IMR-90 (cell line): ENCODE measurements at regions not wholly inside any gene's neighbourhood (a gene's known extent, or its start where the extent isn't known, plus 50 kb on each side); places are given as distances from the start of the nearest gene placed in this dataset.
A peak's percentile ranks its signal among the peaks of the same experiment; 100 is the strongest.

ENCODE experiments used
- ATAC-seq: fragments of 200-7000 bp; cut with Tn5 transposase; 2 replicates; pipeline ENCODE4 v1.9.1; 2020; ENCODE audit warnings: low read depth, mild to moderate bottlenecking, moderate library complexity
- BruUV-seq: library from RNA; stranded (reverse); fragments of 400-500 nt; replicated peaks from 2 replicates; lab custom pipeline; 2021; lab: Mats Ljungman, UMichigan
- CTCF ChIA-PET: fragments of 300-600 bp; formaldehyde crosslinking; extraction: SDS; loops from one replicate; lab custom pipeline; 2021; ENCODE audit warnings: antibody characterized with exemption; lab: Yijun Ruan, JAX
- POLR2A ChIA-PET: fragments of 300-600 bp; sonication (Branson Sonifier 250); formaldehyde crosslinking; loops from one replicate; lab custom pipeline; 2022; ENCODE audit warnings: antibody characterized with exemption; ENCODE audit not compliant: unreplicated experiment; lab: Charles Lee
- DNase-seq: peaks from one replicate; pipeline ENCODE4 v3.0.0; 2013
- H2AFZ ChIP-seq: replicated peaks from 2 replicates; pipeline ENCODE3; 2013; ENCODE audit warnings: low read length, mild to moderate bottlenecking; ENCODE audit not compliant: poor library complexity
- H2AK5ac ChIP-seq: 2 replicates; pipeline ENCODE4 v1.6.1; 2013; ENCODE audit warnings: low read depth, low read length, inconsistent platforms
- H2AK9ac ChIP-seq: replicated peaks from 2 replicates; pipeline ENCODE3; 2013; ENCODE audit warnings: mild to moderate bottlenecking, low read depth, low read length, moderate library complexity; ENCODE audit not compliant: poor library complexity
- H2BK120ac ChIP-seq: 2 replicates; pipeline ENCODE4 v1.6.1; 2013; ENCODE audit warnings: low read depth, low read length, inconsistent platforms
- H2BK15ac ChIP-seq: 3 replicates; pipeline ENCODE4 v1.6.1; 2013; ENCODE audit warnings: low read depth, low read length, inconsistent platforms
- H2BK20ac ChIP-seq: 2 replicates; pipeline ENCODE4 v1.6.1; 2013; ENCODE audit warnings: low read depth, mild to moderate bottlenecking, inconsistent platforms, low read length, moderate library complexity
- H2BK5ac ChIP-seq: 2 replicates; pipeline ENCODE4 v1.6.1; 2013; ENCODE audit warnings: mild to moderate bottlenecking, low read depth, low read length, inconsistent platforms; ENCODE audit not compliant: poor library complexity, severe bottlenecking
- H3K14ac ChIP-seq: replicated peaks from 2 replicates; pipeline ENCODE4 v1.6.1; 2013; ENCODE audit warnings: low read depth, low read length, inconsistent platforms
- H3K18ac ChIP-seq: 2 replicates; pipeline ENCODE4 v1.6.1; 2013; ENCODE audit warnings: low read depth, low read length, control low read depth
- H3K23ac ChIP-seq: 2 replicates; pipeline ENCODE4 v1.6.1; 2013; ENCODE audit warnings: low read depth, low read length, inconsistent platforms
- H3K27ac ChIP-seq: 2 replicates; pipeline ENCODE4 v1.5.1; 2013; ENCODE audit warnings: mild to moderate bottlenecking, control low read depth, low read length; ENCODE audit not compliant: insufficient read depth
- H3K27me3 ChIP-seq: 2 replicates; pipeline ENCODE4 v1.6.1; 2013; ENCODE audit warnings: low read length; ENCODE audit not compliant: control insufficient read depth, insufficient read depth
- H3K36me3 ChIP-seq: 2 replicates; pipeline ENCODE4 v1.6.1; 2013; ENCODE audit warnings: low read length, mixed read lengths; ENCODE audit not compliant: control insufficient read depth, insufficient read depth
- H3K4ac ChIP-seq: 2 replicates; pipeline ENCODE4 v1.6.1; 2013; ENCODE audit warnings: low read depth, low read length, inconsistent platforms
- H3K4me1 ChIP-seq: 2 replicates; pipeline ENCODE4 v1.6.1; 2013; ENCODE audit warnings: low read length, mixed read lengths; ENCODE audit not compliant: control insufficient read depth, insufficient read depth
- H3K4me2 ChIP-seq: 2 replicates; pipeline ENCODE4 v1.6.1; 2013; ENCODE audit warnings: low read depth, mild to moderate bottlenecking, control low read depth, low read length, moderate library complexity
- H3K4me3 ChIP-seq: 2 replicates; pipeline ENCODE4 v1.5.1; 2013; ENCODE audit warnings: low read depth, mild to moderate bottlenecking, control low read depth, low read length, moderate library complexity; ENCODE audit not compliant: insufficient read depth
- H3K56ac ChIP-seq: 2 replicates; pipeline ENCODE4 v1.6.1; 2013; ENCODE audit warnings: low read length, inconsistent platforms; ENCODE audit not compliant: insufficient read depth; ENCODE audit errors: extremely low read depth
- H3K79me1 ChIP-seq, 2 experiments: 2 replicates each; pipeline ENCODE4 v1.6.1; 2013; ENCODE audit warnings: low read length in 2 of 2, inconsistent platforms in 1 of 2, low read depth in 1 of 2
- H3K9ac ChIP-seq: 2 replicates; pipeline ENCODE4 v1.6.1; 2013; ENCODE audit warnings: low read depth, low read length, control low read depth
- H3K9me1 ChIP-seq: 2 replicates; pipeline ENCODE4 v1.6.1; 2013; ENCODE audit warnings: low read length, inconsistent platforms; ENCODE audit not compliant: insufficient read depth
- H3K9me3 ChIP-seq: 2 replicates; pipeline ENCODE4 v1.6.1; 2013; ENCODE audit warnings: low read length; ENCODE audit not compliant: control insufficient read depth, insufficient read depth
- H4K20me1 ChIP-seq: 2 replicates; pipeline ENCODE4 v1.6.1; 2013; ENCODE audit warnings: low read length, inconsistent platforms; ENCODE audit not compliant: insufficient read depth
- H4K5ac ChIP-seq: 2 replicates; pipeline ENCODE4 v1.6.1; 2013; ENCODE audit warnings: mild to moderate bottlenecking, low read depth, low read length, control low read depth
- H4K8ac ChIP-seq, 2 experiments: 2 replicates each; pipeline ENCODE4 v1.6.1; 2013; ENCODE audit warnings: low read depth in 2 of 2, low read length in 2 of 2, control low read depth in 1 of 2, inconsistent platforms in 1 of 2
- H4K91ac ChIP-seq: 2 replicates; pipeline ENCODE4 v1.6.1; 2013; ENCODE audit warnings: low read depth, low read length, inconsistent platforms; ENCODE audit not compliant: insufficient read depth
- BHLHE40 ChIP-seq: fragments of 150-350 bp; IDR thresholded peaks from 2 replicates; pipeline ENCODE4 v1.6.1; 2016; ENCODE audit warnings: mild to moderate bottlenecking, low read depth, low read length
- CEBPB ChIP-seq: IDR thresholded peaks from 2 replicates; pipeline ENCODE4 v1.6.1; 2012; ENCODE audit warnings: low read depth, low read length, improper control_type of control experiment
- CHD1 ChIP-seq: IDR thresholded peaks from 2 replicates; pipeline ENCODE4 v1.6.1; 2012; ENCODE audit warnings: low read depth, low read length, improper control_type of control experiment
- CTCF ChIP-seq: conservative IDR thresholded peaks from 2 replicates; pipeline ENCODE4 v1.5.1; 2012; ENCODE audit warnings: mild to moderate bottlenecking, low read depth, low read length, improper control_type of control experiment
- ELK1 ChIP-seq: fragments of 150-350 bp; IDR thresholded peaks from 2 replicates; pipeline ENCODE4 v1.6.1; 2016; ENCODE audit warnings: low read depth, mild to moderate bottlenecking, low read length, moderate library complexity, borderline replicate concordance
- FOS ChIP-seq: fragments of 150-350 bp; IDR thresholded peaks from 2 replicates; pipeline ENCODE4 v1.6.1; 2016; ENCODE audit warnings: low read depth, low read length
- MAFK ChIP-seq: IDR thresholded peaks from 2 replicates; pipeline ENCODE4 v1.6.1; 2012; ENCODE audit warnings: low read depth, low read length, improper control_type of control experiment
- MAZ ChIP-seq: IDR thresholded peaks from 2 replicates; pipeline ENCODE4 v1.6.1; 2012; ENCODE audit warnings: low read depth, mild to moderate bottlenecking, low read length, improper control_type of control experiment, moderate library complexity, borderline replicate concordance
- MXI1 ChIP-seq: IDR thresholded peaks from 2 replicates; pipeline ENCODE4 v1.6.1; 2012; ENCODE audit warnings: low read depth, mild to moderate bottlenecking, low read length, moderate library complexity, borderline replicate concordance
- NFE2L2 ChIP-seq: fragments of 150-350 bp; IDR thresholded peaks from 2 replicates; pipeline ENCODE4 v1.6.1; 2016; ENCODE audit warnings: low read depth, mild to moderate bottlenecking, low read length
- POLR2A ChIP-seq: IDR thresholded peaks from 2 replicates; pipeline ENCODE4 v1.6.1; 2012; ENCODE audit warnings: mild to moderate bottlenecking, low read depth, low read length
- RAD21 ChIP-seq: IDR thresholded peaks from 2 replicates; pipeline ENCODE4 v1.6.1; 2012; ENCODE audit warnings: low read length, improper control_type of control experiment
- RCOR1 ChIP-seq: IDR thresholded peaks from 2 replicates; pipeline ENCODE4 v1.6.1; 2012; ENCODE audit warnings: mild to moderate bottlenecking, low read length, improper control_type of control experiment; ENCODE audit not compliant: insufficient replicate concordance
- RFX5 ChIP-seq: IDR thresholded peaks from 2 replicates; pipeline ENCODE4 v1.8.0; 2012; ENCODE audit warnings: low read depth, mild to moderate bottlenecking, low read length, moderate library complexity
- SMC3 ChIP-seq: fragments of 150-350 bp; IDR thresholded peaks from 2 replicates; pipeline ENCODE4 v1.6.1; 2016; ENCODE audit warnings: low read depth, mild to moderate bottlenecking, antibody characterized with exemption, low read length, moderate library complexity
- USF2 ChIP-seq: fragments of 150-350 bp; IDR thresholded peaks from 2 replicates; pipeline ENCODE4 v1.6.1; 2017; ENCODE audit warnings: mild to moderate bottlenecking, antibody characterized with exemption, low read length, low read depth
- WGBS, 2 experiments: methylation state at CpG; one replicate each; pipeline versions ENCODE4 v1.1.5 to v1.1.7; 2013; ENCODE audit warnings: missing lambda C conversion rate in 2 of 2; ENCODE audit not compliant: insufficient read length in 1 of 2; ENCODE audit errors: extremely low coverage in 2 of 2; 5-methylcytosine and 5-hydroxymethylcytosine counted together
- dilution Hi-C: fragments of 300-500 bp; cut with HindIII; formaldehyde crosslinking; loops from one replicate; pipeline ENCODE4 v1.14.3; 2018; ENCODE audit warnings: low sequenced_read_pairs; ENCODE audit not compliant: unreplicated experiment
- in situ Hi-C: fragments of 300-500 bp; cut with MboI; formaldehyde crosslinking; loops from 3 replicates; pipeline ENCODE4 v1.14.3; 2019; ENCODE audit warnings: low sequenced_read_pairs, inconsistent platforms, mixed read lengths
- intact Hi-C: fragments of 100-400 bp; cut with micrococcal nuclease; formaldehyde crosslinking; loops from 2 replicates; pipeline ENCODE4 v1.10.0; 2022

GRCh38 chr2:145159676-145160075, 639.8 kb upstream of the ZEB2 start:
- Histone ChIP-seq H3K79me1 (no peaks in the 10 kb centered on the region), H4K8ac (peak overlapping the region in 1 of 2 experiments; percentile 8; a peak in 1 of 4 replicates), H3K14ac (0 out of 2 replicates have a peak overlapping the region, but pooled peaks have one; percentile 51), H3K4me1 (peaks cover 6% of the 10 kb centered on the region; the same call in 1 of the 2 replicates), H3K9me3 (no peaks in the 10 kb centered on the region), H2BK120ac (peak overlapping the region; percentile 64), H2AFZ (no peak overlapping the region), H3K4ac (peak overlapping the region; percentile 59), H2AK9ac (no peak overlapping the region), H3K9me1 (no peaks in the 10 kb centered on the region), H3K4me3 (no peak overlapping the region), H4K5ac (peak overlapping the region; percentile 38; the same call in 1 of the 2 replicates), H3K9ac (no peak overlapping the region), H3K18ac (peak overlapping the region; percentile 56; the same call in 1 of the 2 replicates), H3K27ac (no peak overlapping the region), H3K27me3 (no peaks in the 10 kb centered on the region), H3K4me2 (no peak overlapping the region), H2BK20ac (peak overlapping the region; percentile 46; the same call in 1 of the 2 replicates), H2BK15ac (0 out of 3 replicates have a peak overlapping the region, but pooled peaks have one; percentile 20), H3K23ac (no peak overlapping the region), H4K20me1 (no peaks in the 10 kb centered on the region), H4K91ac (no peak overlapping the region), H3K56ac (no peak overlapping the region), H2BK5ac (no peak overlapping the region), H2AK5ac (peak overlapping the region; percentile 56; the same call in 1 of the 2 replicates), H3K36me3 (no peaks in the 10 kb centered on the region)
- POLR2A ChIA-PET, result no interaction called here
- 100% methylated on average over 1 of the region's 2 CpGs; no CpG with 5 or more reads in 1 of the 2 experiments for WGBS, 2 experiments
- CTCF ChIA-PET, result interaction anchor here (0.6 kb wide), 1 partner anchor 339 kb away, joined by 8 read pairs; no protein-coding TSS in a partner anchor
- ATAC-seq (no peak), DNase-seq (no peak)
- BruUV-seq, result no TSS peak
- intact Hi-C loops (loop anchor here (2.0 to 10.0 kb wide), 4 partner anchors 385 to 642 kb away; no protein-coding TSS in a partner anchor), dilution Hi-C loops (no loop called here), in situ Hi-C loops (no loop called here)
- TF ChIP-seq MXI1, result no peak
- TF ChIP-seq BHLHE40, result no peak
- no peak for TF ChIP-seq RCOR1
- TF ChIP-seq SMC3, result no peak
- no peak for TF ChIP-seq FOS
- no peak for TF ChIP-seq POLR2A
- TF ChIP-seq CHD1, result no peak
- TF ChIP-seq CEBPB, result no peak
- no peak for TF ChIP-seq MAZ
- no peak for TF ChIP-seq ELK1
- no peak for TF ChIP-seq MAFK
- TF ChIP-seq NFE2L2, result no peak
- TF ChIP-seq USF2, result no peak
- no peak for TF ChIP-seq RAD21
- no peak for TF ChIP-seq CTCF
- no peak for TF ChIP-seq RFX5
